Activated B cell treated with CpG ODN at 0.5 μM for 24 hours (primary cell): ENCODE measurements at regions not wholly inside any gene's neighbourhood (a gene's known extent, or its start where the extent isn't known, plus 50 kb on each side); places are given as distances from the start of the nearest gene placed in this dataset.

Experiments
- ATAC-seq: fragments of 200-7000 bp; cut with Tn5 transposase; one replicate; pipeline ENCODE4 v1.10.0; 2021; ENCODE audit warnings: low read depth, mild to moderate bottlenecking, moderate library complexity
- CTCF ChIA-PET: fragments of 350-600 bp; sonication (Branson Sonifier 250); formaldehyde crosslinking; loops from one replicate; lab custom pipeline; 2021; ENCODE audit warnings: antibody characterized with exemption; lab: Charles Lee
- POLR2A ChIA-PET: fragments of 350-600 bp; sonication (Branson Sonifier 250); formaldehyde crosslinking; loops from one replicate; lab custom pipeline; 2021; ENCODE audit warnings: antibody characterized with exemption; lab: Charles Lee
- DNase-seq: peaks from one replicate; pipeline ENCODE4 v3.0.0; 2022
- H3K27ac Mint-ChIP-seq: one replicate; pipeline ENCODE4 v1.8.0; 2020; ENCODE audit warnings: mixed read lengths
- H3K27me3 Mint-ChIP-seq: one replicate; pipeline ENCODE4 v1.8.0; 2021; ENCODE audit warnings: mixed read lengths
- H3K36me3 Mint-ChIP-seq: one replicate; pipeline ENCODE4 v1.8.0; 2021; ENCODE audit warnings: low read depth, mixed read lengths
- H3K4me1 Mint-ChIP-seq: one replicate; pipeline ENCODE4 v1.8.0; 2021; ENCODE audit warnings: mixed read lengths
- H3K4me3 Mint-ChIP-seq: one replicate; pipeline ENCODE4 v1.8.0; 2020; ENCODE audit warnings: mild to moderate bottlenecking, mixed read lengths
- H3K9me3 Mint-ChIP-seq: one replicate; pipeline ENCODE4 v1.8.0; 2020; ENCODE audit warnings: mixed read lengths
- CTCF ChIP-seq: fragments of 200-600 bp; IDR thresholded peaks from one replicate; pipeline ENCODE4 v1.8.0; 2022; ENCODE audit warnings: antibody characterized with exemption, mild to moderate bottlenecking
- intact Hi-C: fragments of 100-400 bp; cut with micrococcal nuclease; formaldehyde crosslinking; loops from one replicate; pipeline ENCODE4 v1.15.1; 2024

DNA sequence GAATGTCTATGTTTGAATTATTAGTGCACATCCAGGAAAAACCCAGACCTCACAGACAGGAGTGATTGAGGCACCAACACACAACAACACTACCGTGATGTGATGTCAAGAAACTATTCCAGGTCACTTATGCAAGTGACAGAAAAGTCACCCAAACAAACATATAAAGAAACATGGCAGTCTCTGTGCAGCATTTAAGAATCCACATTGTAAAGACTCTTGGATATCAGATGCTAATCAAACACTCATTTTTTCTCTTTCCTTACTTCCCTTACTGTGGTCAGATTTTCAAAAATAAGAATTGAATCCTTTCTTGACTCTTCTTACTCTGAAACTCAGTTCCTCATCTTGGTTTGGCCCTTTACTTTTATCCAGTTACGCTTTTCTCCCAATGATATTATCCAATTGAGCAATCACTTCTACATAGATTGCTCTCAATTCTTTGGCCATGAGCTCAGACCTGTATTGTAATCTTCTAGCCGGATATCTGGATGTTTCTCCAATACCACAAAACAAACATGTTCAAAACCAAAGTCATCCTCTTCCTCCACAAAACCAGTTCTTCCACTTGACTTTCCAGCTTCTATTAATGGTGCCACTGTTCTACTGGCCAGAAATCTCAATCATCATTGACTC, 115.4 kb downstream of the DUSP6 start:
- DNase-seq: no peak
- intact Hi-C loops: no loop called here
- Mint-ChIP-seq H3K27me3 (peaks cover 2% of the 10 kb centered on the region), H3K27ac (no peak overlapping the region), H3K4me3 (no peak overlapping the region), H3K4me1 (peaks cover 7% of the 10 kb centered on the region), H3K9me3 (no peaks in the 10 kb centered on the region), H3K36me3 (no peaks in the 10 kb centered on the region)
- ATAC-seq: no peak
- TF ChIP-seq CTCF: no peak
- CTCF ChIA-PET: no interaction called here
- POLR2A ChIA-PET: no interaction called here

GRCh38 chr12:89236237-89236636, 116.1 kb downstream of the DUSP6 start:
- H3K4me3 Mint-ChIP-seq: no peak overlapping the region
- intact Hi-C loops: no loop called here

GRCh38 chr12:89235189-89235993, 116.9 kb downstream of the DUSP6 start:
- peaks cover 7% of the 10 kb centered on the region for H3K4me1 Mint-ChIP-seq
- H3K4me3 Mint-ChIP-seq: no peak overlapping the region
- no peak for TF ChIP-seq CTCF
- ChIA-PET POLR2A (no interaction called here), CTCF (no interaction called here)
- intact Hi-C loops: no loop called here
- DNase-seq: no peak
- H3K9me3 Mint-ChIP-seq: no peaks in the 10 kb centered on the region
- no peaks in the 10 kb centered on the region for H3K36me3 Mint-ChIP-seq
- ATAC-seq: no peak
- H3K27ac Mint-ChIP-seq: no peak overlapping the region
- peaks cover 2% of the 10 kb centered on the region for H3K27me3 Mint-ChIP-seq

More at GRCh38 chr12:89236237-89236636, 116.1 kb downstream of the DUSP6 start:
- Mint-ChIP-seq H3K9me3 (no peaks in the 10 kb centered on the region), H3K27me3 (peaks cover 2% of the 10 kb centered on the region), H3K36me3 (no peaks in the 10 kb centered on the region), H3K27ac (no peak overlapping the region), H3K4me1 (peaks cover 7% of the 10 kb centered on the region)
- ChIA-PET CTCF (no interaction called here), POLR2A (no interaction called here)
- DNase-seq (no peak), ATAC-seq (no peak)
- no peak for TF ChIP-seq CTCF

DNA sequence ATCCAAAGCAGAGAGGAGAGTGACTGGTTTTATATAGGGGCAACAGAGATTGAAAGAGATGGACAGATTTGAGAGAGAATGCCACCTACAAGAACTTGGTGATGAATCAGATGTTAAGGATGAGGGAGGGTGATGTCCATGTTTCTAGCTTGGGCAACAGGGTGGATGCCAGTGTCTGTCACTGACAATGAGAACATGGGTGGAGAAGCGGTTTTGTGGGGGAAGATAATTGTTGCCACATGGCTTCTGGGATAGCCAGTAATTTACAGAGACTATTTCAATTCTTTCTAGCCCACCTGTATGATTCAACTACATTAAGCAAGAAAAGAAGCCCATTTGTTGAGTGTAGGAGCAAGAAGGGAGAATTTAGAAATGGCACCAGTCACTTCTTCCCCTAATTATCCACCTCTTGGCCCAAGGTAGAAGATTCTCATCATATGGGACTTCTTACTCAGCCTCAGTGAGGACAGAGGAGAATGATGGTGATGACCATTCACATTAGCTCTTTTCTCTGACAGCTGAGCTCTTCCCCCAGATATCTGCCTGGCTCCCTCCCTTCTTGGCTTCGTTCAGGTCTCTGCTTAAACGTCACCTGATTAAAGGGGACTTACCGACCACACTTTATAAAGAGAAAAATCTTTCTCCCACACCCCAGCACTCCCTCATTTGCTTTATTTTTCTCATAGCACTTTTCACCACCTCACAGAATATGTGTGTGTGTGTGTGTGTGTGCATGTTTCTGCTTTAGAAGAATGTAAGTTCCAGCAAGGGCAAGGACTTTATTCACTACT, 117.8 kb downstream of the DUSP6 start:
- DNase-seq (no peak), ATAC-seq (no peak)
- ChIA-PET CTCF (no interaction called here), POLR2A (no interaction called here)
- Mint-ChIP-seq H3K4me3 (no peak overlapping the region), H3K27me3 (peaks cover 2% of the 10 kb centered on the region), H3K27ac (no peak overlapping the region), H3K36me3 (no peaks in the 10 kb centered on the region), H3K9me3 (no peaks in the 10 kb centered on the region), H3K4me1 (peaks cover 7% of the 10 kb centered on the region)
- intact Hi-C loops: no loop called here
- no peak for TF ChIP-seq CTCF

- Mint-ChIP-seq H3K36me3 (no peaks in the 10 kb centered on the region), H3K4me1 (peaks cover 7% of the 10 kb centered on the region), H3K27ac (no peak overlapping the region), H3K4me3 (no peak overlapping the region), H3K27me3 (no peaks in the 10 kb centered on the region), H3K9me3 (no peaks in the 10 kb centered on the region)
- CTCF ChIA-PET: no interaction called here
- TF ChIP-seq CTCF: no peak
- POLR2A ChIA-PET: no interaction called here
- ATAC-seq (no peak), DNase-seq (no peak)
- intact Hi-C loops: no loop called here
Observed at GRCh38 chr12:89231686-89232085, 120.6 kb downstream of the DUSP6 start.
